NCI-H345 (cell line): ENCODE measurements at regions not wholly inside any gene's neighbourhood (a gene's known extent, or its start where the extent isn't known, plus 50 kb on each side); places are given as distances from the start of the nearest gene placed in this dataset.
"Not testable (repeated sequence)": the region's sequence is repeated elsewhere in the genome, so short reads cannot be mapped to it uniquely, and the experiment has no call there.

Experiments used
- DNase-seq: peaks from one replicate; lab custom pipeline; 2025; lab: John Stamatoyannopoulos, UW

GRCh38 chr17:45649796-45650195, 134.3 kb upstream of the CRHR1 start:
- DNase-seq, result no peak

GRCh38 chr17:45650561-45650960, 133.6 kb upstream of the CRHR1 start:
- no peak for DNase-seq

- DNase-seq, result no peak
Observed at GRCh38 chr17:45651145-45651709, 132.9 kb upstream of the CRHR1 start.

GRCh38 chr17:45653616-45654015, 130.5 kb upstream of the CRHR1 start:
- DNase-seq, result no peak

GRCh38 chr17:45656527-45657181, 127.5 kb upstream of the CRHR1 start:
- no peak for DNase-seq

GRCh38 chr17:45660474-45660873, 123.6 kb upstream of the CRHR1 start:
- DNase-seq, result no peak

GRCh38 chr17:45662432-45662831, 121.7 kb upstream of the CRHR1 start:
- no peak for DNase-seq

GRCh38 chr17:45663772-45664171, 120.3 kb upstream of the CRHR1 start:
- DNase-seq, result no peak

GRCh38 chr17:45664921-45665320, 119.2 kb upstream of the CRHR1 start:
- no peak for DNase-seq

GRCh38 chr17:45666046-45666600, 118.0 kb upstream of the CRHR1 start:
- no peak for DNase-seq

- no peak for DNase-seq
Observed at GRCh38 chr17:45666641-45667040, 117.5 kb upstream of the CRHR1 start.

GRCh38 chr17:45667591-45668171, 116.4 kb upstream of the CRHR1 start:
- no peak for DNase-seq

GRCh38 chr17:45668316-45668715, 115.8 kb upstream of the CRHR1 start:
- no peak for DNase-seq

- peak; percentile 70 for DNase-seq
Observed at GRCh38 chr17:45672301-45672700, 111.8 kb upstream of the CRHR1 start.

GRCh38 chr17:45672792-45673191, 111.3 kb upstream of the CRHR1 start:
- DNase-seq, result no peak

- not testable (repeated sequence) for DNase-seq
Observed at GRCh38 chr17:45673759-45674158, 110.4 kb upstream of the CRHR1 start.

GRCh38 chr17:45675012-45675411, 109.1 kb upstream of the CRHR1 start:
- no peak for DNase-seq

GRCh38 chr17:45675892-45676291, 108.2 kb upstream of the CRHR1 start:
- no peak for DNase-seq

- no peak for DNase-seq
Observed at GRCh38 chr17:45676695-45677094, 107.4 kb upstream of the CRHR1 start.

GRCh38 chr17:45677770-45678169, 106.3 kb upstream of the CRHR1 start:
- no peak for DNase-seq

GRCh38 chr17:45679426-45679825, 104.7 kb upstream of the CRHR1 start:
- no peak for DNase-seq

GRCh38 chr17:45680360-45680759, 103.8 kb upstream of the CRHR1 start:
- DNase-seq, result no peak

- no peak for DNase-seq
Observed at GRCh38 chr17:45681706-45682105, 102.4 kb upstream of the CRHR1 start.
